Uterus (tissue), 3 donors: ENCODE measurements at regions not wholly inside any gene's neighbourhood (a gene's known extent, or its start where the extent isn't known, plus 50 kb on each side); places are given as distances from the start of the nearest gene placed in this dataset.

Source experiments
- DNase-seq, 2 donors: peaks; one replicate each; pipeline ENCODE4 v3.0.0-alpha.2; 2019 to 2020
- H3K27ac ChIP-seq, 2 donors: fragments of 200-600 bp; sonication (generic); 1 replicate in 1 of 2; 2 replicates in 1 of 2; pipeline ENCODE4 v1.5.1; 2016 to 2018
- H3K27me3 ChIP-seq, 2 donors: fragments of 200-600 bp; sonication (generic); one replicate each; pipeline ENCODE4 v1.5.1; 2018 to 2019; ENCODE audit warnings: control low read depth in 1 of 2
- H3K36me3 ChIP-seq, 2 donors: fragments of 200-600 bp; sonication (generic); one replicate each; pipeline ENCODE4 v1.5.1; 2019; ENCODE audit warnings: control low read depth in 1 of 2
- H3K4me1 ChIP-seq, 2 donors: fragments of 200-600 bp; sonication (generic); one replicate each; pipeline ENCODE4 v1.5.1; 2018 to 2019; ENCODE audit warnings: control low read depth in 1 of 2
- H3K4me3 ChIP-seq, 2 donors: fragments of 200-600 bp; sonication (generic); 1 replicate in 1 of 2; 2 replicates in 1 of 2; pipeline ENCODE4 v1.5.1; 2018 to 2019; ENCODE audit warnings: mild to moderate bottlenecking in 1 of 2
- H3K9me3 ChIP-seq, 2 donors: fragments of 200-600 bp; sonication (generic); one replicate each; pipeline ENCODE4 v1.5.1; 2019; ENCODE audit warnings: control low read depth in 1 of 2
- CTCF ChIP-seq, 4 experiments: fragments of 200-600 bp in 2 of 4; fragments of 450-650 bp in 2 of 4; sonication (generic) in 2 of 4; IDR thresholded peaks; one replicate each; pipeline ENCODE4 v1.5.1; 2016 to 2019; ENCODE audit warnings: antibody characterized with exemption in 4 of 4, mild to moderate bottlenecking in 2 of 4, moderate library complexity in 1 of 4
- POLR2A ChIP-seq, 2 donors: fragments of 450-650 bp; IDR thresholded peaks; one replicate each; pipeline ENCODE4 v1.6.1; 2016; ENCODE audit warnings: antibody characterized with exemption in 2 of 2, mild to moderate bottlenecking in 1 of 2, moderate library complexity in 1 of 2
- intact Hi-C: fragments of 100-400 bp; cut with DNase I; formaldehyde crosslinking; loops from one replicate; pipeline ENCODE4 v1.15.1; 2023; ENCODE audit warnings: low total_unique reads
- donor health status: DM: yes; HTN: yes; CAD: no.

GRCh38 chr1:217021956-217022355, 298.7 kb upstream of the ESRRG start:
- Histone ChIP-seq H3K4me1 (no peaks in the 10 kb centered on the region), H3K27ac (no peak overlapping the region), H3K9me3 (no peaks in the 10 kb centered on the region), H3K36me3 (no peaks in the 10 kb centered on the region), H3K4me3 (no peak overlapping the region), H3K27me3 (no peaks in the 10 kb centered on the region)
- intact Hi-C loops: no loop called here
- no peak for DNase-seq
- TF ChIP-seq POLR2A (IDR thresholded peaks at IDR 0.05) (no peak), CTCF (IDR thresholded peaks at IDR 0.05) (no peak)

GRCh38 chr1:217021400-217021799, 298.2 kb upstream of the ESRRG start:
- H3K27me3 ChIP-seq: no peaks in the 10 kb centered on the region
- no peaks in the 10 kb centered on the region for H3K9me3 ChIP-seq
- no peak overlapping the region for H3K27ac ChIP-seq
- H3K4me1 ChIP-seq: no peaks in the 10 kb centered on the region
- TF ChIP-seq CTCF (IDR thresholded peaks at IDR 0.05) (no peak), POLR2A (IDR thresholded peaks at IDR 0.05) (no peak)
- no peak overlapping the region for H3K4me3 ChIP-seq
- no peaks in the 10 kb centered on the region for H3K36me3 ChIP-seq
- intact Hi-C loops: no loop called here
- DNase-seq: no peak

- intact Hi-C loops: no loop called here
- Histone ChIP-seq H3K4me1 (no peaks in the 10 kb centered on the region), H3K27ac (no peak overlapping the region), H3K9me3 (no peaks in the 10 kb centered on the region), H3K36me3 (no peaks in the 10 kb centered on the region), H3K27me3 (no peaks in the 10 kb centered on the region), H3K4me3 (no peak overlapping the region)
- no peak for DNase-seq
- TF ChIP-seq CTCF (IDR thresholded peaks at IDR 0.05): no peak
Observed at GRCh38 chr1:217019475-217019874, 296.2 kb upstream of the ESRRG start.

GRCh38 chr1:217018648-217019047, 295.4 kb upstream of the ESRRG start:
- H3K4me1 ChIP-seq: no peaks in the 10 kb centered on the region
- no peak for DNase-seq
- H3K27me3 ChIP-seq: no peaks in the 10 kb centered on the region
- H3K27ac ChIP-seq: no peak overlapping the region
- intact Hi-C loops: no loop called here
- TF ChIP-seq CTCF (IDR thresholded peaks at IDR 0.05) (no peak), POLR2A (IDR thresholded peaks at IDR 0.05) (no peak)
- H3K4me3 ChIP-seq: no peak overlapping the region
- no peaks in the 10 kb centered on the region for H3K36me3 ChIP-seq
- H3K9me3 ChIP-seq: no peaks in the 10 kb centered on the region

GRCh38 chr1:217017165-217017564, 293.9 kb upstream of the ESRRG start:
- no peak for DNase-seq
- Histone ChIP-seq H3K4me3 (no peak overlapping the region), H3K4me1 (no peaks in the 10 kb centered on the region), H3K9me3 (no peaks in the 10 kb centered on the region), H3K36me3 (no peaks in the 10 kb centered on the region), H3K27me3 (no peaks in the 10 kb centered on the region), H3K27ac (no peak overlapping the region)
- intact Hi-C loops: no loop called here
- TF ChIP-seq CTCF (IDR thresholded peaks at IDR 0.05): no peak
- TF ChIP-seq POLR2A (IDR thresholded peaks at IDR 0.05): no peak
